ENCODE measurements at regions not wholly inside any gene's neighbourhood (a gene's known extent, or its start where the extent isn't known, plus 50 kb on each side); places are given as distances from the start of the nearest gene placed in this dataset.

- DNase-seq, result no peak
Observed at GRCh38 chr2:12932192-12932591, 215.5 kb downstream of the TRIB2 start.

DNA sequence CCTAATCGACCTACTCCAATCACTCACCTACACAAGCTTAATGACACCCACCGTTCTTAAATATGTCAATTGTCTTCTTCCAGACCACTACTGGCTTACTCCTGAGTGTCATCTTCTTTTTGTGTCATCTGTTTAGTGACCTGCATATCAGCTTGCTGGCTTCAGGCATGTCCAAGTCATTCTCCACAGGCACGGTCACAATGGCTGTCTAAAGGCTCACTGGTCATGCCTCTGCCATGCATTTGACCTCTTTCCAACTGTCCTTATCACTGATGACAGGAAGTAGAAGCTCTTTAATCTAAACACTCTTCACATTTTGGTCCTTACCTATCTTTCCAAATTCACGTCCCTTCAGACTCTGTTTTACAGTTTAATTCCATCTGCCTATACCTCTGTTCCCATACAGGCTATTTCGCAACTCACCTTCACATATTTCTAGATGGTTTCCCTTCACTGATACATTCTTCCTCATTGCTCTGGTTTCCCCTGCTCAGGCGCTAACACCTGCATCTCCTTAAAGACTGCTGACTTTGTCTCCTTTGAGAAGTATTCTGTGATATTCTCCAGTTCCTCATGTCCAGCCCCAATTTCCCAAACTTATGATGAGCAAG lies 217.5 kb downstream of the TRIB2 start:
- DNase-seq, result no peak

DNA sequence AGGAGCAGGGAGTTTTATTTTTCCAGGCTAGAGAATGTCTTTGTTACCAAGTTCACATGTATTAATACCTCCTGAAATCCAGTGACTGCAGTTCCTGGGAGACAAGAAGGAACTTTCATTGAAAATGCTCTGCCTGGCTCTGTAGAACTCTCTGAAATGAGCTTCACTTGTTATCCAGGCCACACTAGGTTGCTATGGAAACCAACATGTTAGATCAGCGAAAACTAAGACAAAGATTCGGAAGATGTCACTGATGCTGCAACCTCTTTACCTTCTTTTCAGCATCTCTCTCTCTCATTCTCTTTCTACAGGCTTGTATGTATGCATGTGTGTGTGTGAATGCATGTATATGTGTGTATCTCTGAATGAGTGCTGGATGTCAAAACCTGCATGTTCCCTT lies 218.5 kb downstream of the TRIB2 start:
- no peak for DNase-seq

- no peak for DNase-seq
Observed at GRCh38 chr2:12935796-12936195, 219.1 kb downstream of the TRIB2 start.

DNA sequence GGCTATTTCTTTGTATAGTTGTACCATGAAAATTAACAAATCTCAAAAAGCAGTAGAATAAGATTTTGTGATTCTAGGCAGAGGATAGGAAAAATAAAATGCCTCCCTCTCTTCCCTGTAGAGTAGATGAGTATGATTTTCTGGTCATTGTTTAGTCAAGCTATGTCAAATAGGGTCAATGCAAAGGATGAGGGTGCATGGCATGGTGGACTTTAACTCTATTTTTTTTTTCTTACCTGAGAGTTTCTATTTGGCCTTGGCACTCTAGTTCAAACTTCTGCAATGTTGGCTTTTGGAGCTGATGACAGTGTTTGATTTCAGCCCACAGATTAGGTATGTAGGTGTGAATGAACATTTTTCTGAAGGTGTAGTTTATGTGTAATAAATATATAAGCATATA lies 224.5 kb downstream of the TRIB2 start:
- no peak for DNase-seq

DNA sequence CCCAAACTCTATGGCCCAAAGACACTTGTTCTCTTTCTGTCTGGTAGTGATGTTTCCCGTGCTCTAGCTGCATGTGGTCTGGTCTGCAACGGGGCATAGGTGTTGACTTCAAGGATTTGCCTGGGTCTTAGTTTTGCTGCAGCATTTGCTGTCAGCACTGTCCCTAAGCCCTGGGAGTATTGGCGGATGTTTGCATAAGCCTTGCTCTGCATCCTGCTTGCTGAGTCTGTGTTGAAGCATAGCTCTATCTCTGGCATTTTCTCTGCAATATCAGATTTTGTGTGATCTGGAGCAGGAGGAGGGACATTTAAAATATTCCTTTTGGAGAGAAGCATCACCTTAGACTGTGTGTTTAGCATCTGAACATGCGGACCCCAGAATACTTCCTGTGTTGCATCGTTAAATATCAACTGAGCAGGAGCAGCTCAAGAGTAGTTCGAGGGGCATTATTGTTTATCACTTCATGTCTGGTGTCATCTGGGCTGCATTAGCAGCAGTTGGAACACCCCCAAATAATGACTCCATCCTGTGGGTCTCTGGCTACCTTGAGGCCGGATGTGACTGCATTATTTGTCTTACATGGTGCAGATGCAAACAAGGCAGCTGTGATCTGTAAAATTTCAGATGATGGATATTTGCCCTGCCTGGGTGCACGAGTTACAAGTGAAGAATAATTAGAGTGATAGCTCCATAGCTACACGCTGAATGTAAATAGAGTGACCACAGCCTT lies 231.7 kb downstream of the TRIB2 start:
- no peak for DNase-seq

- peak; percentile 74 for DNase-seq
Observed at GRCh38 chr2:12948961-12949353, 232.2 kb downstream of the TRIB2 start.

DNA sequence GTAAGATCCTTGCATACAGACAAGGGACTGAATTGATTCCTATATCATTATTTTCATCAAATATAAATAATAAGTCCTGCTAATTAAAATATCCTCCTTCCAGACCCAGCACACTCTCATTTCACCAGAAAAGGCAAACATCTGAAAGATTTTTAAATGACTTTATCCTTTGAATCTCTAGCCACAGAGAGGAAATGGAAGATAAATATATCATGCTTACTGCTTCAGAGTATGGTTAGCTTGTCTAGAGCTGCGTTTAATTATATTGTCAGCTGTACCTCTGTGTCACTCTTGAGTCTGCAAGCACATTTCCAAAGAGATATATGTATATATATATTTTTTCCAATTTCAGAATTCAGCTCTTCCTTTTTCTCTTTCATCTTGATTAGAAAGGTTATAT lies 232.7 kb downstream of the TRIB2 start:
- DNase-seq, result no peak

DNA sequence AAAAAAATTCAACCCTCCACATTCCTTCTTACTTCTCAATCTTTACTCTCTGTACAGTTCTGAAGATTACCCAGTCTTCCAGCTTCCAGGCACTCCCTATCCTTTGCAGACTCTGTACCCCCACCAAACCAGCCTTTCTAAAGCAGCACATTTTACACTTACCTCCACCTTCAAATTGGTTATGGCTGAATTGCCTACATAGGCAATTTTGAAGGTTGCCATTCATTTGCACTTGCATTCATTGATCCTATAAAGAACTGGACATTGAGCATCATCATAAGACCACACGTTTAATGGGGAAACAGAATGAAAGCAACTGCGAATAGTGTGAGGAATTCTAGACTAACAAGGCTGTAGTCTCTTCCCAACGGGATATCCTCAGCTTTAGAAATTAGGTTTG lies 233.4 kb downstream of the TRIB2 start:
- no peak for DNase-seq

DNA sequence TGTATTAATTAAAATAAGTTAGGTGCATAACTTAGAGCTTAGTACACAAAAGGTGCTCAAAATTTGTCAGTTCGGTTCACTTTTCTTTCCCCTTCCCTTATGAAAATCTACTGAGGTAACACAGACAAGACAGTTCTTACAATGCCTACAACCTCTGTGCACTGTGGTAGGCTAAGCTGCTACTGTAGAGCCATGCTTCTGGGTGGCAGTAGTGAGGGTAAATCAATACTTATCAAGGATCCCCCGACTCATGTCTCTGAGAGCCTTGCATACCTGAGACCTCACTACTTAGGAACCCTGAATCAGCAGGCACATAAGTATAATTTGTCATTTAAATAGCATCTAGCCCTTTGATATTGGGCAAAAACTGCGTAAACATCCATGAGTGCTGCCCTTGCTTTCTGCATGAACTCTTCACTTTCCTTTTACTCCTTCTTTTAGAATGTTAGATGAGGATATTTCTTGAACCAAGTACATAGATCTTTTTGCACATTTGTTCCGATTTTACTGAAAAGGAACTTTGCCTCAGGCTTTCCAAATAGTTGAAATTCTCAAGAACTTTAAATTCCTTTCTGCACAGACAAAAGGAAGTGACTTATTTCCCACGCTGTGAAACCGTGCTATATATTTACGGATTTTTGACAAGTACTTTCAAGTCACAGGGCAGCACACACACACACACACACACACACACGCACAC lies 234.4 kb downstream of the TRIB2 start:
- no peak for DNase-seq

DNA sequence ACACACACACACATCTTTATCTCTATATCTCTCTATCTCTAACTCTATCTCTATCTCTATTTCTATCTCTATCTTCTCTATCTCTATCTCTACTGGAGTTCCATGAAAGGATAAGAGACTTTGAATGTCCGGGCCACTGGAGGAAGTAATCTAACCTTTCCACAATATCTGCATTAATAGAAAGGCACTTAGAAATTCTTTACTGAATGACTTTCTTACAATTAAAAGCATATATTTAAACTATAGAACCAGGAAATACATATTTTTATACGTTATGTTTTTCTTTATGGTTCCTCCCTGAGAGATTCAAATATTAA lies 234.9 kb downstream of the TRIB2 start:
- DNase-seq, result no peak

DNA sequence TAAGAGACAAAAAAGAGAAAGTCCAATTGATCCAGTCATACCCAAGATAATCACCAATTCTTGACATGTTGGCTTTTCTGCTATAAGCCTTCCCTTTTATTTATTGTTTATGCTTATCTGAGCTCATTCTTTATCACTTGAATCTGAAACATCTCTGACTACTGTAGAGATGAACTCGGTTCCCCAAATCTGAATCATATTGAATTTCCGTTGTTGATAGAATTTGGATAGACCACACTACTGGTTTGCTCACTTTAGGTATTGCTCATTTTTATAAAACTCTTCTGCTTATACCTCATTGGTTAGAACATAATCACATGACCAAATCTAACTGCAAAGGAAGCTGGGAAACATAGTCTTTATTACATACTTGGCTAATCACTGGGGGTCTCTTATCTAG lies 236.9 kb downstream of the TRIB2 start:
- DNase-seq, result no peak

GRCh38 chr2:12955864-12956263 lies 239.1 kb downstream of the TRIB2 start:
- no peak for DNase-seq

- no peak for DNase-seq
Observed at GRCh38 chr2:12957251-12957650, 240.5 kb downstream of the TRIB2 start.

- no peak for DNase-seq
Observed at GRCh38 chr2:12959935-12960334, 243.2 kb downstream of the TRIB2 start.

- no peak for DNase-seq
Observed at GRCh38 chr2:12960671-12961070, 243.9 kb downstream of the TRIB2 start.

DNA sequence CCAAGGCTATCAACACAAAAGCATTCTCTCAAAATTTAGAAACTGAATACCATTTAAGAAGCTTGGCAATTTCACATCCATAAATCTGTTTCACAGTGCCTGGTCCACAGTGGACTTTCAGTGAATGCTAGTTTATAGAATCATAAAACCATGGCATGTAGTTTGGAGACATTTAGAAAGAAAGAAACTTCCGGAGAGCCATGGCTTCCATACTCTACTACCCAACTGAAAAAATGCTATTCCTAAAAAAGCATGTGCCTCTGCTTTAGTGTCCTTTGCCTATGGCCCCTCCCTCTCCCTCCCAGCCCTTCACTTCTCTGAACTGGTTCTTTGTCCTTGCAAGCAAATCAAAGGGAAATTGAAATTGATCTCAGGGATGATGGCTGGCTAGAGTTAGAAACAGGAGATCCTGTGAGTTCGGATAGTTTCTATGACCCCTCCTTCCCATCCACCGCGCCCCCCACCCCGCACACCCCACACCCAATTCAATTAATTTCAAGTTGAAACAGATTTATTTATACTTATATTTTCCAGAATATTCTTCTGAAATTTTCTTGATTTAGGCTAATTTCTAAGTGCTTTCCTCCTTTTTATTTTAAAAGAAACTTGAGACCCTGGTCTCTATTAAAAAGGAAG lies 248.3 kb downstream of the TRIB2 start:
- no peak for DNase-seq

GRCh38 chr2:12965540-12966269 lies 249.0 kb downstream of the TRIB2 start:
- DNase-seq, result peak; percentile 72

DNA sequence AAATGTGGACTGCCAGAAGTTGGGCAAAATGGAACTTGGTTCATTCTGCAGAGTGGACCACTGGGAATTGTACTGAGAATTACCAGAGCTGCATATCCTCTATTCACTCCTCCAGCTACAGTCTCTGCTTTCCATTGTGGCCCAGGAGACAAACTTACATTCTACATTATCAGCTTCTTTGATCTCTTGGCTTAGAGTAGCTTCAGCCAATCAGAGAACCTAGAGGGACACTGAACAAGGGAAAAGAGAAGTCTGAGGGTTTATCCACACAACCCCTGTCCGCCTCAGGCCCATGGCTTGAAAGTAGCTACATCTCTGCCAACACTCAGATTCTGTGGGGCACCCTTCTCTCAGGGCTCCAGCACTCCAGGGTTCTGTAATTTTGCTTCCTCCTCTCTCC lies 251.1 kb downstream of the TRIB2 start:
- no peak for DNase-seq

DNA sequence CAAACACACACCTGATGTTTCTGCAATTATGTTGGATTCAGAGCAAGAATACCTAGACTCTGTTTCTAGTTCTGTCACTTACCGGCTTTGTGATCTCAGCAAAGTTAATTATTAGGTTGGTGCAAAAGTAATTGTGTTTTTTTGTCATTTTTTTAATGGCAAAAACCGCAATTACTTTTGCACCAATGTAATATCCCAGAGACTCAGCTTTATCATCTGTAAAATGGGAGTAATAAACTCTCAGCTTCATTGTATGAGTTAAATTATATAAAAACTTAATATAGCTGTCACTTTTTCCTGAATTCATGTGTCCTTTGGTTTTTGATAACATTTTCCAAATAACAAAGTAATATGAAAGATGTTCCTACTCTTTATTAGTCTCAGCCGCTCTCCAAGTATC lies 251.7 kb downstream of the TRIB2 start:
- DNase-seq, result no peak

- no peak for DNase-seq
Observed at GRCh38 chr2:12970861-12971260, 254.1 kb downstream of the TRIB2 start.

GRCh38 chr2:12971581-12972365 lies 255.0 kb downstream of the TRIB2 start:
- no peak for DNase-seq
